Esophagus squamous epithelium (tissue), 5 donors: ENCODE measurements at regions not wholly inside any gene's neighbourhood (a gene's known extent, or its start where the extent isn't known, plus 50 kb on each side); places are given as distances from the start of the nearest gene placed in this dataset.

Experiments
- DNase-seq: peaks from one replicate; lab custom pipeline; 2025; lab: John Stamatoyannopoulos, UW
- H3K27ac ChIP-seq, 4 donors: fragments of 200-600 bp; sonication (generic); one replicate each; pipeline ENCODE4 v1.5.1; 2016 to 2019; ENCODE audit warnings: mild to moderate bottlenecking in 1 of 4
- H3K27me3 ChIP-seq, 4 donors: fragments of 200-600 bp; sonication (generic); 1 replicate in 3 of 4; 2 replicates in 1 of 4; pipeline versions ENCODE4 v1.5.1 to v1.6.0; 2017 to 2021; ENCODE audit warnings: antibody characterized with exemption in 1 of 4
- H3K36me3 ChIP-seq, 3 donors: fragments of 200-600 bp; sonication (generic); one replicate each; pipeline ENCODE4 v1.5.1; 2016 to 2019
- H3K4me1 ChIP-seq, 3 donors: fragments of 200-600 bp; sonication (generic); one replicate each; pipeline ENCODE4 v1.5.1; 2017 to 2019
- H3K4me3 ChIP-seq, 4 donors: fragments of 200-600 bp; sonication (generic); 1 replicate in 3 of 4; 2 replicates in 1 of 4; pipeline ENCODE4 v1.5.1; 2016 to 2019; ENCODE audit warnings: mild to moderate bottlenecking in 2 of 4, moderate library complexity in 1 of 4
- H3K9me3 ChIP-seq, 3 donors: fragments of 200-600 bp; sonication (generic); one replicate each; pipeline ENCODE4 v1.5.1; 2016 to 2019
- CTCF ChIP-seq, 6 experiments: fragments of 450-650 bp in 4 of 6; fragments of 200-600 bp in 2 of 6; sonication (generic) in 2 of 6; IDR thresholded peaks; one replicate each; pipeline ENCODE4 v1.5.1; 2016 to 2019; ENCODE audit warnings: antibody characterized with exemption in 6 of 6, mild to moderate bottlenecking in 4 of 6, moderate library complexity in 4 of 6
- POLR2A ChIP-seq, 4 donors: fragments of 450-650 bp; IDR thresholded peaks; one replicate each; pipeline ENCODE4 v1.6.1; 2017; ENCODE audit warnings: antibody characterized with exemption in 4 of 4, mild to moderate bottlenecking in 4 of 4, moderate library complexity in 3 of 4
- WGBS, 2 donors: methylation state at CpG; one replicate each; pipeline ENCODE4 v1.1.5; 2018; 5-methylcytosine and 5-hydroxymethylcytosine counted together
- intact Hi-C: fragments of 100-400 bp; cut with DNase I; formaldehyde crosslinking; loops from one replicate; pipeline ENCODE4 v1.15.0; 2022
- donor health status: DM: yes; HTN: yes; CAD: no.

- 46 to 70% methylated on average over 1 of the region's 1 CpG for WGBS, 2 donors
- no peak overlapping the region for H3K27ac ChIP-seq
- no peaks in the 10 kb centered on the region for H3K9me3 ChIP-seq
- H3K4me1 ChIP-seq: no peaks in the 10 kb centered on the region
- H3K27me3 ChIP-seq: no peaks in the 10 kb centered on the region
- H3K36me3 ChIP-seq: no peaks in the 10 kb centered on the region
- no peak overlapping the region for H3K4me3 ChIP-seq
- intact Hi-C loops: no loop called here
- no peak for DNase-seq
- no peak for TF ChIP-seq POLR2A (IDR thresholded peaks at IDR 0.05)
Observed at GRCh38 chr1:209153411-209153810, 430.1 kb upstream of the CAMK1G start.

GRCh38 chr1:209154912-209155311, 428.6 kb upstream of the CAMK1G start:
- H3K4me3 ChIP-seq: no peak overlapping the region
- DNase-seq: no peak
- H3K27ac ChIP-seq: no peak overlapping the region
- no peaks in the 10 kb centered on the region for H3K36me3 ChIP-seq
- no peaks in the 10 kb centered on the region for H3K27me3 ChIP-seq
- no peaks in the 10 kb centered on the region for H3K9me3 ChIP-seq
- intact Hi-C loops: no loop called here
- H3K4me1 ChIP-seq: no peaks in the 10 kb centered on the region
- no peak for TF ChIP-seq POLR2A (IDR thresholded peaks at IDR 0.05)
- no peak for TF ChIP-seq CTCF (IDR thresholded peaks at IDR 0.05)
- WGBS, 2 donors: 86% methylated on average over 1 of the region's 1 CpG; no CpG with 5 or more reads in 1 of the 2 donors

- H3K27ac ChIP-seq: no peak overlapping the region
- DNase-seq: no peak
- intact Hi-C loops: no loop called here
- H3K4me1 ChIP-seq: no peaks in the 10 kb centered on the region
- H3K4me3 ChIP-seq: no peak overlapping the region
- no peaks in the 10 kb centered on the region for H3K36me3 ChIP-seq
- TF ChIP-seq POLR2A (IDR thresholded peaks at IDR 0.05) (no peak), CTCF (IDR thresholded peaks at IDR 0.05) (no peak)
- H3K27me3 ChIP-seq: no peaks in the 10 kb centered on the region
- no peaks in the 10 kb centered on the region for H3K9me3 ChIP-seq
- 49 to 57% methylated on average over 3 of the region's 3 CpGs for WGBS, 2 donors
Observed at GRCh38 chr1:209155546-209155945, 428.0 kb upstream of the CAMK1G start.

GRCh38 chr1:209156991-209157390, 426.5 kb upstream of the CAMK1G start:
- H3K9me3 ChIP-seq: no peaks in the 10 kb centered on the region

GRCh38 chr1:209157546-209158249, 425.8 kb upstream of the CAMK1G start:
- no peak for DNase-seq
- Histone ChIP-seq H3K27ac (no peak overlapping the region), H3K27me3 (no peaks in the 10 kb centered on the region), H3K9me3 (no peaks in the 10 kb centered on the region), H3K36me3 (no peaks in the 10 kb centered on the region), H3K4me3 (no peak overlapping the region), H3K4me1 (no peaks in the 10 kb centered on the region)
- TF ChIP-seq CTCF (IDR thresholded peaks at IDR 0.05): no peak
- TF ChIP-seq POLR2A (IDR thresholded peaks at IDR 0.05): no peak
- intact Hi-C loops: no loop called here
- 59 to 62% methylated on average over 4 to 5 of the region's 5 CpGs for WGBS, 2 donors

More at GRCh38 chr1:209156991-209157390, 426.5 kb upstream of the CAMK1G start:
- intact Hi-C loops: no loop called here
- 78 to 79% methylated on average over 4 of the region's 4 CpGs for WGBS, 2 donors
- TF ChIP-seq POLR2A (IDR thresholded peaks at IDR 0.05) (no peak), CTCF (IDR thresholded peaks at IDR 0.05) (no peak)
- no peak for DNase-seq
- no peaks in the 10 kb centered on the region for H3K27me3 ChIP-seq
- no peaks in the 10 kb centered on the region for H3K4me1 ChIP-seq
- H3K27ac ChIP-seq: no peak overlapping the region
- H3K4me3 ChIP-seq: no peak overlapping the region
- H3K36me3 ChIP-seq: no peaks in the 10 kb centered on the region
